Bone marrow (tissue), 2 donors: ENCODE measurements at regions not wholly inside any gene's neighbourhood (a gene's known extent, or its start where the extent isn't known, plus 50 kb on each side); places are given as distances from the start of the nearest gene placed in this dataset.

Experiments used
- DNase-seq, 2 donors: peaks; one replicate each; lab custom pipeline; 2025; lab: John Stamatoyannopoulos, UW

DNA sequence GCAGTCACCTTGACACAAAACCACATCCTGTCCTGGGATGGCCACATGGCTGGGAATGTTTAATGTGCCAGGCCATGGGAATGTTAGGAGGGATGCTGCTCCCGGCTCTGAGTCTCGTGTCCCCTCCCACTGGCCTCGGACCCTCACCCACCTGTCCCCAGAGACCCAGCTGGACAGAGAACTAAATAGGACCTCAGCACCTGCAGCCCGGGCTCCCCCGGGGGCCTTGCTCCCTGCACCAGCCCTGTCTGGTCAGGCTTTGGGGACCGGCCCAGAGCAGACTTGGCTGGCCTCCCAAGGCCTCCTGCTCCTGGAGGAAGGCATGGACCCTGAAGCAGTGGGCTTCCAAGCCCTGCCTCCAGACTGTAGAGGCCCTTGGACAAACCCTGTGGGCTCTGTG, 100.0 kb upstream of the IQSEC1 start:
- no peak for DNase-seq

DNA sequence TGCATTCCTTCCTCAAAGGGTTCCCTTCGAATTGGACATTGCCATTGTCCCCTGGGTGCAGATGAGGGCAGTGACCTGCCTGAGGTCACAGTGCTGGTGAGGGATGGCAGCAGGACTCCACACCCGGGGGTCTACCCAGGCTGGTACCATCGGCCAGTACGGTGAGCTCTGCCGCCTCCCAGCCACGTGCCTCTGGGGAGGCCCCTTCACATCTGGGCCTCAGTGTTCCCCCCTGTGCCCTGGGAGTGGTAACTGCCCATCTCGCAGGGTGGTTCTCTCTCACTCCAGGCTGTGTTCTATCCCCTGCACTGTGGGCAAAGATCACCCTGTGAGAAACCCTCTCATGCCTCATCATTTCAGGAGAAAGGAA, 99.4 kb upstream of the IQSEC1 start:
- no peak for DNase-seq

DNA sequence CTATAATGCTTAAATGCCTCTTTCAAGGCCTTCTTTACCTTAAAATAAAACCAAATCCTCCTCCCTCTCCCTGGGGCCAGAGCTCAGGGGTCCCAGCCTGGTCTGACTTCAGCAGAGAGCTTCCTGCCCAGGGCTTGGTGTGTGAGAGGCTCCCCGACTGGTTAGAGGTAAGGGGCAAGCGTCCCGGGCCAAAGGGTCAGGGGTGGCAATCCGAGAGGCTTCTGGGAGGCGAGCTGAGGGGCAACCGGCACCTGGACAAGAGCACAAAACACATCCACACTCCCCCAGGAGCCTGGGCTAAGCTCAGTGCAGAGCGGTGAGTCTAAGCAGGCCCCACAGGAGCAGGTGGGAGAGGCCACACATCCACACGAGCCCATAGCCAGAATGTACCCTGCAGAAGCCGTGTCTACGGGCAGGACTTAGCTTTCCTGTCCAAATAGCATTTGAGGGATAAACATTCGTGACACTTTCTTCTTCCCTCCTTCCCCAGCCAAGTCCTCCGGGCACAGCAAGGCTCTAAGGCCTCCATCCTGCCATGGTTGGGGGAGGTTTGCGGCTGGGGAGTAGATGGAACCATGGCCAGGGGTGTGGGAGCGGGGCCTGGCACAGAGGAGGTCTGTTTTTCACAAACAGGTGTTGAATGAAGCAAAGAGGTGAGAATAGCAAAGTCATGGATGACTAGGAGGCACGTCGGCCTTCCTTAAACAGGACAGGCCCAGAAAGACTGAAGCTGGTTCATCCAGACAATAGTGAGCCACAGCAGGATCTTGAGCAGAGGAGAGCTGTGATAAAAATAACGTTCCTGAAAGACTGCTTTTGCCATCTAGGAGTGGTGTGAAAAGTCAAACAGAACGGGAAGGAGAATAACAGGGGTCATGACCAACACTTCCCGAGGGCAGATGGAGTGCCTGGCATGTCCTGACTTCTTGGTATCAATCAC, 98.7 kb upstream of the IQSEC1 start:
- no peak for DNase-seq

DNA sequence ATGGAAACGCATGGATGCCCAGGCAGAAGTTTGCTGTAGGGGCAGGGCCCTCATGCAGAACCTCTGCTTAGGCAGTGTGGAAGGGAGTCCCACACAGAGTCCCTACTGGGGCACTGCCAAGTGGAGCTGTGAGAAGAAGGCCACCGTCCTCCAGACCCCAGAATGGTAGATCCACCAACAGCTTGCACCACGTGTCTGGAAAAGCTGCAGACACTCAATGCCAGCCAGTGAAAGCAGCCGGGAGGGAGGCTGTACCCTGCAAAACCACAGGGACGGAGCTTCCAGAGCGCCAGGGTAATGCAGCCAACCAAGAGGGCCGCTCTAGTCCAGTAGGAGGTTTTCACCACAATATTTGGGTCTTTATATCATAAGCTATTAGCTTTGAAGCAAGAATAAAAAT, 97.1 kb upstream of the IQSEC1 start:
- no peak for DNase-seq

DNA sequence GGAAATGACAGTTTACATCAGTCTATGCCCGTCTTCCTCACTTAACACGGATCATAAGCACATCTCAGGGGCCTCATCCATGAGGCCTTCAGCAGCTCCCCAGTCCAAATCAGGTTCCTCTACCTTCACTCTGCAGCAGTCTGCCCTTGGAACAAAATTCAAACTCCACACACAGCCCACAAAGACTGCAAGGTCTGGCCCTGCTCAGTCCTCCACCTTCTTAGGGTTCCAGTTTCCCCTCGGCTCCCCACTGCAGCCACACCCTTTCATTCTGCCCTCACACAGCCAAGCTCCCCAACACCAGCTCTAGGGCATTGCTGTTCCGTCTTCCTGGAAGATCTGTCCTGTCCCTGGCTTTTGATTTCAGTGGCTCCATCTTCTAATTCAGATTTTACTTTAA, 95.2 kb upstream of the IQSEC1 start:
- no peak for DNase-seq

DNA sequence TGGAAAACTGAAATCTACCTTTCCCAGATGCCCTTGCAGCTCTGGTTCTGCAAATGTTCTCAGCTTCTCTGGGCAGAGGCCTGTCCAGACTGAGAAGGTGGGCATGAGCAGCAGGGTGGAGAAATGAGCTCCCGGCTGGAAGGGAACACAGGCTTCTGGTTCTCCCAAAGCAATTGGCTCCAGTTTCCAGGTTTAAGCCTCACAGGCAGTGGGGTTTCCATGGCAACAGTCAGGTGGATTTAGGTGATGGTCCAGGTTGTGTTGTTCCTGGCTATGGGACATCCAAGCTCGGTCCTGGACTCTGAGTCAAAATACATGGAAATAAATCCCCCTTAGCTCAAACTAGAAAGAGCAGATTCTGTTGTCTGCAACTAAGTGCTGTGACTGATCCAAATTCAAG, 94.6 kb upstream of the IQSEC1 start:
- no peak for DNase-seq

DNA sequence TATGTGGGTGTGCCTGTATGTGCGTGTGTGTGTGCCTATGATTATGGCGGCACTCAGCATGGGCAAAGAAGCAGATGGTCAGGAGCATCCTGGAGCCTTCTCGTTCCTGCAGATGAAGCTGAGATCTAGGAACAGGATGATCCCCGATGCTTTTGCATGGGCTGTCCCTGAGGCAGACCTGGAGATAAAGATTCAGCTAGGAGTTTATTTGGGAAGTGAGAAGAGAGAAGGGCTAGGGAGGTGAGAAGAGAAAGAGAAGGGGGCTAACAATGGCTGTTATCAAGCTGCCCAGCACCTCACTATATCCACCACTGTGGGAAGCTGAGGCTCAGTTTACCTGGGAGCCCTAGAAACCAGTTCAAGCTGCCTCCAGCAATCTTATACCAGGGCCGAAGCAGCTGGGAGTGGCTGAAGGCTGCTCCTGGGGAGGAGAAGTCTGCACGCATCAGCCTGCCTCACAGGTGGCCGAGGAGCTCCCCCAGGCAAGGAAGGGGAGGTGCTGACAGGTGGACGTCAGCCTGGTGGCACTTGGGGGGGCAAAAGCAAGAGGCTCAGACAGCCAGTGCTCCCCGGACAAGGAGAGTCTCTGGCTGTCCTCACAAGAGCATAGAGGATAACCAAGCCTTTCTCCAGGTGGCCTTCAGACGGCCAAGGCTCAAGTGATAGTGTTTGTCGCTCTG, 94.0 kb upstream of the IQSEC1 start:
- no peak for DNase-seq

DNA sequence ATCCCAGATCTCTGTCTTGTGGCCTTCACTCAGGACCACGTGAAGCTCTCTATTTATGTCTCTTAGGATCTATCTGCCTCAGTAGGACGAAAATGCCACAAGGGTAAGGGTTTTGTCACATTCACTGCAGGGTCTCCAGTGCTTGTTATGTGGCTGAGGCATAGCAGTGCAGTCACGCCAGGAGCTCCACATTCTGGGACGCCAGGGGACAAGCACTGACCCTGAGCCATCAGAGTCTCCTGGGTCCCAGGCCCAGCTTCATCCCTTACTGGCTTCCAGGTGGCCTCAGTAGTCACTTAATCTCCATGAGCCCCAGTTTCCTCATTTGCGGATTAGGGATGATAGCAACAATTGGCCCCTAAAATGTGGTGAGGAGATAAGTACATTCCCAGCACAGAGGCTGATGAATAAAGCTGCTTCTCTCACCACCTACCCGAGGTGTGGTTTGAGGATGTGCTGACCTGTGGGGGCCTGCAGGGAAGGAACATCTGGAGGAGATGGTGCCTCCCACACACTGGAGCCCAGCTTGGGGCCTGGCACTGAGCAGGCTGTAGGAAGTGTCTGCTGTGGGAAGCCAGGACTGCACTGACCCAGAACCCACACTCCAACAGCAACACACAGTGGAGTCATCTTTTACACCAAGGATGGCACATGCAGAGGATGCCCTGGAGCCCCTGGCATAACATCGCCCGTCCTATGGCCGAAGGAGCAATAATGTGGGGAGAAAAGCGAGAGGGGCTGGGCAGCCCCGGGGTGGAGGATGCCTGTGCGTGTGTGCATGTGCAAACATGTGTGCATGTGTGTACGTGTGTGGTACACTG, 93.2 kb upstream of the IQSEC1 start:
- DNase-seq: no peak

DNA sequence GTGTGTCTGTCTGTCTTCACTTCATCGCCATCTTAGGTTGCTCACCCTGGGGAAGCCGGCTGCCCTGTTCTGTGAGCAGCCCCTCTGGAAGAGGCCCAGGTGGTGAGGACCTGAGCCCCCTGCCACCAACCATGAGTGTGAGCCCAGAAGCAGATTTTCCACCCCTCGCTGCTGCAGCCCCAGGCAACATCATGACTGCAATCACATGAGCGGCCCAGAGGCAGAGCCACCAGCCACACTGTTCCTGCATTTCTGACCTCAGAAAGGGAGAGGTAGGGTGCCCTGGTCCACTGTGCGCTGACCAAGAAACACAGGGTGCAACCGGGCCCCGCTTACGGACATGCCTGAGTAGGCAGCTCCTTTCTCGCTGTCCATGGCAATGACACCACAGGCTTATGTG, 92.3 kb upstream of the IQSEC1 start:
- DNase-seq: no peak

DNA sequence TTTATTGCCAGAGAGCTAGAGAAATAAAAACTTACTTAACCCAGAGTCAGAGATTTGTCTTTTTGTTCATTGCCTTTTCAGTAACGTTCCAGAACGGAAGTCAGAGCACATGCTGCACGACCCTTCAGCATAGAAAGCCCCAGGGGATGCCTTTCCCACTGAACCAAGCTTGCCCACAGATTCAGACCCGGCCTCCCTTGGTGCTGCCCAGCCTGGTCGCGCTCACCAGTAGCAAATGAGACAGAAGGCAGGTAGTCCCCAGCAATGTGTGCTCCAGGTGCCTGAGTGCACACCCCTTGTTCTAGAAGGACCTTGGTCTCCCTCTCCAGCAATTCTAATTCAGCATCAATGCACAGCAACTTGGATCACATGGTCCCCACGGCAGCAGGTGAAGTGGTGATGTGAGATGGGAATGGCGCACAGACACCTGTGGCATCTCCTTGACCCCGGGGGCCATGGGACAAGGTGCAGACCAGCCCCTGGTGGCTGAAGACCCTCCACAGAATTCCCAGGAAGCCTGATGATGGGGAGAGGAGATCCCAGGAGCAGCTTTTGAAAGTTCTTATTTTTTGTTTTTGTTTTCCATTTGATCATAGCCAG, 91.8 kb upstream of the IQSEC1 start:
- no peak for DNase-seq

DNA sequence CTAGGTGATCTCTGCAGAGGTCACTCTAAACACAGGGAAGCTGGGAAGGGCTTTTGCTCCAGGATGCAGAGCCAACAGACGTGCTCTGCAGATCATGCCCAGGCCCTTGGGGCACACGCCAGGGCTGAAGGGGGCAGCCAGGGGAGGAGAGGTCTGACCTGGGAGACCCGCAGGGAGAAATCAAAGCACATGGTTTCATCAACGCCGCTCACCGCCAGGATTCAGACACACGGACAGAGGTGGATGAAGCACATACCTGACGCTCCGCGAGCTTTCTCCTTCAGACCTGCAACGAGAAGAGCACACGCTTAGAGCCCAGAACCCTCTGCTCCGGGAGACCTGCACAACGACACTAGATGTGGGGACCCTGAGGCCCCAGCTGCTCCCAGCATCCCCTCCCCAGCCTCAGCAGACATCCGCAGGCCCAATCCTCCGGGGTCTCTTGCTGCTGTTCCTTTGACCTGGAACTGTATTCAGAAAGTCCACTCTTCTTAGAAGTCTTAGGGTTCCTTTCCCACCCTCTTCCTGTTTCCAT, 90.7 kb upstream of the IQSEC1 start:
- no peak for DNase-seq

DNA sequence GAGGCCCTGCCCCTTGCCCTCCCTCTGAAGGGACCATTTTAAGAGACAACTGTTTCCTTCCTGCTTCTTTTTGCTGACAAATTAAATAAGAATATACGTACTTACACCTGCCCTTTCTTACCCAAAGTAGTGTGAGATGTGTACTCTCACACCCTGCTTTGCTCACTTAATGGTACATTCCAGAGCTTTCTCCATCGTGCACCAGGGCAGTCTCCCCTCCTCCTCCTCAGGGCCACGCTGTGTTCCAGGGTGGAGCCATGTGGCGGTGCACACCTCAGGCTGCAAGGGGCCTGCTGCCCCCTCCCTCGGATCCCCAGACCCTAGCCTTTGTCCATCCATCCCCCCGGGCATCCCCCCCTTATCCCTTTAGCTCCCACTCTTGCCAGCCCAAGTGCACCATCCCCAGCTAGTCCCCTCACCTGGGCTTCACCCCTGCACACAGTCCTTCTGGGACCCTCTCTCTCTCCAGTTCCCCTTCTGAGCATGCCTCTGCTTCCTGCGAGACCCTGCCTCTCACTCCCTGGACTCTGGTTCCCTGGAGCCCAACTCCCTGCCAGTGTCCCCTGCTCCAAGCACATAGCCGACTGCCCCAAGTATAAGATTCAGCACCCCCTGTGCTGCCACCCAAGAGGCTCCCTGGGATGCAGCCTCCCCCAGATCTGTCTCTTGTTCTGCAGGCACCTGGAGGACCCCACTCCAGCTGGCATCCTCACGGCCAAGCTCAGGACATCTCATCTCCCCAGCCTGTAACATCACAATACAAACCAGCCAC, 89.5 kb upstream of the IQSEC1 start:
- DNase-seq: no peak

DNA sequence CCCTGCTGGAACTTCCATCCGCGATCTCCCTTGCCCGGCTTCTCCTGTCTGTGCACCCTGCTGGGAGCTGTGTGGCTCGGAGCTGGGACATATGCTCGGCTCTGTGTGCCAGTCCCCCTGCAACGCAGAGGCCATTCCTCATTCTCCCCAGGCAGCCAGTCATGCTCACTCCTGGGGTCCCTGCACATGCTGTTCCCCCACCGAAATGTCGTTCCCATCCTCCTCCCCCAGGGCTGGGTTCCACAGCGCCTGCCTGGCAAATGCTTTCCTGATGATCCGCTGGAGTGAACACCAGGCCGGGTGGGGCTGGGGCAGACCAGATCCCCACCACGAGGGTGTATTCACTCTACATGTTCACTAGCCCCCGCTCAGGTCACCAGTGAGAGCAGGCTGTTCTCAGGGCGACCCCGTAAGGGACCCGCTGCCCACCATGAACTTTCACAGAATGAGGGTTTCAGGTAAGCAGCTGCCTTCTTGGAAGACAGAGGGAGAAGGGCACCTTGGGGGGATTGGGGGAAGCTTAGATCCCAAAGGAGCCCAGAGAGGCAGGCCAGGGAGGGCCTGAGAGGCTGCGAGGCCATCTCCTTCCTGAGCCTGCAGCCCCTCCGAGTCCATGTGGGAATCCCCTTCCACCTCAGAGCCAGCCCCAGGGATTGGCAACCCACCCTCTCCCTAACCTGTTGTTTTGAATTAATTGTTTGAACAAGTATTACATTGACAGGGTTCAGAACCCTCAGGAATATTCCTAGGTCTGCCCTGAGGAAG, 88.7 kb upstream of the IQSEC1 start:
- DNase-seq: no peak

DNA sequence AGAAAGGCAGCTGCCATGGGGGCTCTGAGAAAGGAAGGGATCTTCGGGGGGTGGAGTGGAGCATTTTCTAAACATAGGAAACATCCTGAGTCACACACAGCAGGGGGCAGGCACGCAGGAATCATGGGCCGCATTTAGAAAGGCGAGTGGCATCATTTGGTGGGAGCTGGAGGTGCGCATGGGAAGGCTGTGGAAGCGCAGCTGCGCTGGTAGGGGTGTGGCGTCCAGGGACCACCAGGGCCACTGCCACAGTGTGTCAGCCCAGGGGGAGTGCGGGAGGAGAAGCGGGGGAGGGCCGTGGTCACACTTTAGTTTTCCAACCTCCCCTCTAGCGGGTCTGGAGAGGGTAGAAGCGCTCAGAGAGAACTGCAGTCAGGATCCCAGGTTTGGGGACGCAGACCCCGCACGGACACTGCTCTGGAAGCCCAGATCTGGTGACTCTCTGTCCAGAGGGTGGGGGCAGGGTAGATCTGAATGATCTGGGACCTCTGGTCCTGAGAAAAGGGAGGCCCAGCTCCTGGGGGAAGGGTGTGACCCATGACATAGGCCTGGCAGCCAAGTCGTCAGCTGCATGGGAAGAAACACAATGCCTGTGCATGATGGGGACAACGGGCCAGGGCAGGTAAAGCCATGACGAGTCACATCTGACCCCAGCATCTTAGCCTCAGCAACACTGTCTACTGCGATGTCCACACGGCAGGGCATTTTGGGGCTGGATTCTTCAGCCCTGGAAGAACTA, 88.0 kb upstream of the IQSEC1 start:
- no peak for DNase-seq

DNA sequence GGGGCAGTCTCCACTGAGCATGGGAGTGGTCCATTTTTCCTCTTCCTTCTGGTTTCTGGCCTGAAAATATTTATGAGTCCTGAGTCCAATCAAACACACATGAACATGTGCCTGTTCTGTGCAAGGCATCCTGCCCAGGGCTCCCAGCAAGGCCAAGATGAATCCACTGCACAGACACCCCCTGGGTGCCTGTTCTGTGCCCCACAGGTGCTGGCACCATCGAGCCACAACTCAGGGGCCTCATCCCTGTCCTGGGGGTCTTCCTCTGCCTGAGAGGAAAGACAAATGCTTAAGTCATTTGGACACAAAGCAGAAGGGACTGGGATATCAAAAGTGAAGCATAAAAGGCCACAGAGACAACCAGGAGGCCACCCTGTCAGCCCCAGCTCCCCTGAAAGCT, 87.4 kb upstream of the IQSEC1 start:
- no peak for DNase-seq

DNA sequence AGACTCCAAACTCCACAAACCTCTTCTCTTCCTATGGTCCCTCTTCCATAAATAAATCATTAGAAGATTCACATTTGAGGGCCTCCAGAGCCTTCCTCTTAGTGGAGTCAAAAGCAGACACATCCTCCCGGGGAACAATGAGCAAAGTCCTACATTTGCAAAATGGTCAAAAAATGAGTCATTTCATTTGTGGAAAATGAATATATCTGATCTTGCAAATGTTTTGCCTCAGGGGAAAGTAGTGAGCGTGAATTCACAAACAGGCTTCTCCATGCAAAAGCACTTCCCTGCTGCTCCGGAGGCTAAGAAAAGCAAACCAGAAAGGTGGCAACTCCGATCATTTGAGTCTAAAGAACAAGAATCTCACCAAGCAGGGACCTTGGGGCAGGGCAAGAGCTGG, 86.7 kb upstream of the IQSEC1 start:
- DNase-seq: no peak

DNA sequence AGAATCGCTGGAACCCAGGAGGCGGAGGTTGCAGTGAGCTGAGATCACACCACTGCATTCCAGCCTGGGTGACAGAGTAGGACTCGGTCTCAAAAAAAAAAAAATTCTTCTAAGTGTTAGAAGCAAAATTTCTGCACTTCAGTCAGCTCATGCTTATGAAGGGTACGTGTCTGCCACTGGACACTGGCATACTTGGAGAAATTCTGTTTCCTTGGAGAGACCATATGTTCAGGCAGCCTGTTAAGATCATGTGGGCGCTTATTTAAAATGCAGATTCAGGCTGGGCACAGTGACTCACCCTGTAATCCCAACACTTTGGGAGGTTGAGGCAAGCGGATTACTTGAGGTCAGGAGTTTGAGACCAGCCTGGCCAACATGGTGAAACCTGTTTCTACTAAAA, 85.6 kb upstream of the IQSEC1 start:
- DNase-seq: no peak

DNA sequence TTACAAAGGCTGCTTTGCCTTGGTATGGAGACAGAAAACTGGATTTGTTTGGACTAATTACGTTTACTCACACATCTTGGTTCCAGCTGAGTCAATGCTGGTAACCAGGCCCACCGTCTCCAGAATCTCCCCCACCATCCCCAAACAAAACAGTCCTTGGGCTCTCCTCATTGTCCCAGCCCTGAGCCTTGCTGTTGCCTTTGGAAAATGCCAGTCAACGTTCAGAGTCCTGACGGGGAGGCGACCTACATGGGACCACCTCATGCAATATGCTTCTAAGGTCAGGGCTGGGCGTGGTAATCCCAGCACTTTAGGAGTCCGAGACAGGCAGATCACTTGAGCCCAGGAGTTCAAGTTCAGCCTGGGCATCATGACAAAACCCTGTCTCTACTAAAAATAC, 85.2 kb upstream of the IQSEC1 start:
- no peak for DNase-seq

DNA sequence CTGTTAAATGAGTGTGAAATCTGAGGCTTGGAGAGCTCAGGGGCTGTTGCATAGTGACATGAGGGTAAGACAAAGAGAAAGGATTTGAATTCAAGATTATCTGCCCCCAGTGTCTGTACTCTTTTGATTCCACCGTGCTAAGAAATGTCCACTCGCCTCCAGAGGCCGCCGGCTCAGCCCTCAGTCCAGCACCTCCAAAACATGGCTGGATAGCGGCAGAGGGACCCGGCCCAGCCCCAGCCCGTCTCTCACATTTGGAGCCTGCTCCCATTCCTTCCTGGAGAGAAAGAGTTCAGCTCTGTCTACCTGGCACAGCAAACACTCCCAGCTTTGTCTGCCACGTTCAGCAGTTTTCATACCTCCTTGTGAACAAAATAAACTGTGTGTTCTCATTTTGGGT, 84.8 kb upstream of the IQSEC1 start:
- no peak for DNase-seq
